GM19467 (cell line): ENCODE measurements at regions not wholly inside any gene's neighbourhood (a gene's known extent, or its start where the extent isn't known, plus 50 kb on each side); places are given as distances from the start of the nearest gene placed in this dataset.
A peak's percentile ranks its signal among the peaks of the same experiment; 100 is the strongest.

Source experiments
- ATAC-seq: cut with Tn5 transposase; IDR thresholded peaks from one replicate; pipeline ENCODE4 v1.9.1; 2021; ENCODE audit warnings: mild to moderate bottlenecking, moderate library complexity; ENCODE audit not compliant: unreplicated experiment

- ATAC-seq: no peak
These were observed 143.3 kb downstream of the FTCDNL1 start for GRCh38 chr2:199707593-199708185.

DNA sequence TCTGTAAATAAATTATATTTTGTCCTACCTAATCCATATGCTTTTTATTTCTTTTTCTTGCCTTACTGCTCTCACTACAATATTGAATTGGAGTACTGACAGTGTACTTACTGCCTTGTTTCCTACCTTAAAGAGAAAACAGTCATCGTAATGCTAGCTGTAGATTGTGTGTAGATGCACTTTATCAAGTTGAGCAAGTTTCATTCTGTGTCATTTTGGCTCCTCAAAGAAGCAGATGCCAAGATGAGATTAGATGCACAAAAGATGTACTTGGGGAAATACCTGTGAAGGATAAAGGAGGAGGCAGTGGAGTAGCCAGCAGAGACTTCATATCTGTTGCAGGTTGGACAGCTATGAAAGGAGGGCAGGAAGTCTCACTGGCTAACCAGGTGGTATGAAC, 145.5 kb downstream of the FTCDNL1 start:
- ATAC-seq: no peak

- no peak for ATAC-seq
These were observed 146.4 kb downstream of the FTCDNL1 start for GRCh38 chr2:199704358-199705238.

- ATAC-seq: no peak
These were observed 147.8 kb downstream of the FTCDNL1 start for GRCh38 chr2:199703199-199703598.

DNA sequence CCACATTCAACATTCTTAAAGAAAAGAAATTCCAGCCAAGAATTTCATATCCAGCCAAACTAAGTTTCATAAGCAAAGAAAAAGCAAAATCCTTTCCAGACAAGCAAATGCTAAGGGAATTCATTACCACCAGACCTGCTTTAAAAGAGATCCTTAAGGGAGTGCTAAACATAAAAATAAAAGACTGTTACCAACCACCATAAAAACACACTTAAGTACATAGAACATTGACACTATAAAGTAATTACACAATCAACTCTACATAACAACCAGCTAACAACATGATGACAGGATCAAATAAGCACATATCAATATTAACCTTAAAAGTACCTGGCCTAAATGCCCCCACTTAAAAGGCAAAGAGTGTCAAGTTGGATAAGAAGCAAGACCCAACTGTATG, 153.5 kb downstream of the FTCDNL1 start:
- no peak for ATAC-seq

DNA sequence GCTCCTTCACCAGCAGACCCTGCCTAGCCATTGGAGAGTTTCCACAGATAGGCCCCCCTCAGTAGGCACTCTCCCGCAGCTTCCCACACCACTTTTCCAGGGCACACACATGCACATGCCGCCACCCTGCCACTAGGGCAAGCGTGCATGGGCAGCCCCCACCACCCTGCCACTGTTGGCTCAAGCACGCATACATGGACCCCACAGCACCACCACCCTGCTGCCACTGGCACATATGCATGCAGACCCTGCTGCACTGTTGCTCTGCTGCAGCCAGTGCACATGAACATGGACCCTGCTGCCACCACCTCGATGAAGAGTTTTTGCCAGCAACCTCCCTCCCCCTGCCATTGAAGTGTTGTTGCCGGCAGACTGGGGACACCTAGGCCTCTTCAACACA, 154.9 kb downstream of the FTCDNL1 start:
- no peak for ATAC-seq

- no peak for ATAC-seq
These were observed 157.1 kb downstream of the FTCDNL1 start for GRCh38 chr2:199693861-199694260.

DNA sequence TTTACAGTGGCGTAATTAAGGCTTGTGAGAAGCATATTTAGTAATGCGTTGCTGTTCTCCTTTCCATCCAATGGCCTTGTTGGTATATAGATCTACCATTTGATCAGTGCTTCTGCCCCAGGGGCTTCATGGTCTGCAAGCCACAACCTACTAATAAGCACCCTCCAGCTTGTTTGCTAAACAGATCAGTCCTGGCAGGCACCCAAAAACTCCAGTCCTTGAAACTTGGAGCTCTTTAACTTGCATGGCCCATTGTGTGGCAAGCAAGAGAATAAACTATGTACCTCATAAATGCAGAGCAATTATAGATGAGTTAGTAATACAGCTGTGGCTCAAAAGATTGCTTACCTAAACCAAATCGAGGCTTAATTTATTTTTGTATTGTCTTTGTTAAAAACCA, 158.5 kb downstream of the FTCDNL1 start:
- ATAC-seq: no peak

GRCh38 chr2:199690225-199690624, 160.8 kb downstream of the FTCDNL1 start:
- ATAC-seq: no peak

- no peak for ATAC-seq
These were observed 165.3 kb downstream of the FTCDNL1 start for GRCh38 chr2:199685669-199686068.

DNA sequence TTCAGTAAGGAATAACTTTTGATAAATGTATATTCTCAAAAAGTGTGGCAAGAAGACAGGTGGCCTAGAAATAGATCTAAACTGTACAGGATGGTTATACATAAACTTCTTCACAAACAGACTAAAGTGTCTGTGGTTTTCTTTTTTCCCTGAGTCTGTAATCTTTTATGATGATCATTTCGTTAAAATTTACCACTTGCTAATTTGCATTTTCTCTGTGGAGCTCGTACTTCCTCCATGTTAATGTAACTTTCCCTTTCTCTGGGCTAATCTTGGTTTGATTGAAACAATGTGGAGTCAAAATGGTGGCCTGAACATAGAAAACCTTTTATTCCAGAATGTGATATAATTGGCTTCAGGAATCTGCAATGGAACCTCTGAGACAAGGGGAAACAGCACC, 166.2 kb downstream of the FTCDNL1 start:
- ATAC-seq: no peak

- ATAC-seq: no peak
These were observed 166.8 kb downstream of the FTCDNL1 start for GRCh38 chr2:199684168-199684567.

DNA sequence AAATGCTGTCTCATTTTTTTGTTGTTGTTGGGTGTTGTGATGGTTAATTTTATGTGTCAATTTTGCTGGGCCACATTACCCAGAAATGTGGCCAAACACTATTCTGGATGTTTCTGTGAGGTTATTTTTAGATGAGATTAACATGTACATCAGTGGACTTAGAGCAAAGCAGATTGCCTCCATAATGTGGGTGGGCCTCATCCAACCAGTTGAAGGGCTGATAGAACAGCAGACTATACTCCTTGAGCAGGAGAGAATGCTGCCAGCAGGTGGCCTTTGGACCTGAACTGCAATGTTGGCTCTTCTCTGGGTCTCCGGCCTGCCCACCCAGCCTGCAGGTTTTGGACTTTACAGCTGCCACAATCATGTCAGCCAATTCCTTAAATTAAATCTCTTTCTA, 169.0 kb downstream of the FTCDNL1 start:
- ATAC-seq: no peak

DNA sequence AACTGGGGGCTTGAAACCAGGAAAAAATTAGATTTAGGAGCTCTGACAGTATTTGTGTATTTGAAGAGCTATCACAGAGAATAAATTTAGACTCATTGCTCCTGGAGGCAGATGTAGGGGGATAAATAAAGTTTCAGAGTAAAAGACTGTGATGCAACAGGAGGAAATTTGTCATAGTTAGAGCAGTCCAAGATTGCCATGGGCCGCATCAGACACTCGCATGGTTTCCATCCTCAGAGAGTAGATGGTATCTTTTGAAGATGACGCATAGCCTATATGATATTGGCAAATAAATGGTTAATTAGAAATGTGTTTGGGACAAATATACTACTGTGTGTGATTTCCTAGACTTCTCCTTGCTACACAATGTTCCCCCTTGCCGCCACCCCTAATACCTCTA, 170.5 kb downstream of the FTCDNL1 start:
- ATAC-seq: no peak

GRCh38 chr2:199679883-199680282, 171.1 kb downstream of the FTCDNL1 start:
- no peak for ATAC-seq

- no peak for ATAC-seq
These were observed 173.1 kb downstream of the FTCDNL1 start for GRCh38 chr2:199677881-199678280.

DNA sequence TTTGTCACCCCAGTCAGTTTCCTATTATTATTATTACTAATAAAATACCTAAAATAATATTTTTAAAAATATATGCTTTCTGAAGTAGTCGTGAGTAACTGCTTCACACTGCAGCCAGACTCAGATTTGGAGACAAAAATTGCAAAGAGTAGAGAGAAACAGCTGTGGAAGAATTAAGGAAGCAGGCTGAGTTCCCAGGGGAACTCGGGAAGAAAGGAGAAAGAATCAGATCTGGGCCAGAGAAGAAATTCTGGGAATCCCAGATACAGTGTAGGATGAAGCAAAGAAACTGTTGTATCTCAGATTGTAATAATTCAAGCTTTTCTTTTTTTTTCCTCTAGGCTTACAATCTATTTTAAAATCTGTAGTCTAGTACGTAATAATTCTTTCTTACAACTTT, 182.3 kb downstream of the FTCDNL1 start:
- ATAC-seq: no peak

- no peak for ATAC-seq
These were observed 187.8 kb downstream of the FTCDNL1 start for GRCh38 chr2:199663157-199663556.

DNA sequence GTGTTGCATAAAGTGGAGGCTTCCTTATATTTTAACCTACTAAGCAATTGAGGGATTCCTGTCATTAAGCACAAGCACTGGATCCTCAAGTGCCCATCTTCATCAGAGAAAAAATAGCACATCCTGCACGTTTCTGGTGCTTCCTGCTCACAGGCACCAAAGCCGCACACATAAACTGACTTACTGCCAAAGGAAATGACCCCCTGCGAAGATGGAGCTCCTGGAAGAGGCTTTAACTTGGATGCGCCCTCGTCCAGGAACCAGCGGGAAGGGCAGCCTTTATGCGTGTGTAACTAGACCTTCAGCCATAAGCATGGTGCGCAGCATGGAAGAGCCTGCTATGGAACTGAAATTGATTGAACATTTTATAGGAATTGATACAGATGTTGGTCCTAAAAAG, 188.7 kb downstream of the FTCDNL1 start:
- ATAC-seq: no peak

DNA sequence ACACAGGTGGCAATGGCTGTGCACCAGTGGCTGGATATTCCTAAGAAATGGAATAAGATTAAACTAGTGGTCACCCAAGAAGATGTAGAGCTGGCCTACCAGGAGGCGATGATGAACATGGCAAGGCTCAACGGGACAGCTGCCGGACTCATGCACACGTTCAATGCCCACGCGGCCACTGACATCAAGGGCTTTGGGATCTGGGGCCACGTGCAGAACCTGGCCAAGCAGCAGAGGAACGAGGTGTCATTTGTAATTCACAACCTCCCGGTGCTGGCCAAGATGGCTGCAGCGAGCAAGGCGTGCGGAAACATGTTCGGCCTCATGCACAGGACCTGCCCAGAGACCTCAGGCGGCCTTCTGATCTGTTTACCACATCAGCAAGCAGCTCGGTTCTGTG, 190.8 kb downstream of the FTCDNL1 start:
- no peak for ATAC-seq

- ATAC-seq: no peak
These were observed 191.8 kb downstream of the FTCDNL1 start for GRCh38 chr2:199659207-199659606.

- ATAC-seq: peak; percentile 77
These were observed 188.7 kb upstream of the SATB2 start for GRCh38 chr2:199646439-199646838.

DNA sequence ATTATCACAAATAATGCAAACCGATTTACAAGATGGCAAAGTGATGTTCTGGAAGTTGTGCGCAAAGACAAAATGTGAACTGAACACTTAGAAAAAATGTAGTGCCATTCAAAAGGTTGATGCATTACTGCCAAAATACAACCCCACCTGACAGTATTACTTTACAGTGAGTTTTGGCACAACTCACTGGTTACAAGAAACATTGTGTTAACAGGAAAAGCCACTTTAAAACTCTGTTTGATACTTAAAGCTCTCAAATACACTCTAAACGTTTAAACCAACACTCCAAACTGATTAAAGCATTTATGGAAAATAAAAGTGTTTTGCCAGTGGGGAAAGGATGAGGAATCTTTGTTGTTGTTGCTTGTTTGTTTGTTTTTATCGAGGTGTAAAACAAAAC, 173.4 kb upstream of the SATB2 start:
- ATAC-seq: no peak
